H1 (cell line): ENCODE measurements at regions not wholly inside any gene's neighbourhood (a gene's known extent, or its start where the extent isn't known, plus 50 kb on each side); places are given as distances from the start of the nearest gene placed in this dataset.

Source experiments
- CTCF ChIA-PET: fragments of 300-600 bp; sonication (Branson Sonifier 250); formaldehyde crosslinking; loops from one replicate; lab custom pipeline; 2021; ENCODE audit not compliant: partially characterized antibody; lab: Charles Lee
- POLR2A ChIA-PET: fragments of 300-600 bp; sonication (Branson Sonifier 250); formaldehyde crosslinking; loops from one replicate; lab custom pipeline; 2021; ENCODE audit warnings: inconsistent platforms; ENCODE audit not compliant: partially characterized antibody; lab: Charles Lee
- DNase-seq, 2 experiments: peaks; one replicate each; pipeline versions ENCODE4 v3.0.0 to v3.0.0-alpha.2; 2010 to 2022; ENCODE audit warnings: low spot score in 2 of 2, low read depth in 1 of 2, mixed read lengths in 1 of 2
- FAIRE-seq: peaks from 2 replicates; lab custom pipeline; 2011; peaks lifted over from hg19 to GRCh38; lab: Jason Lieb, UNC
- H2AFZ ChIP-seq: 2 replicates; pipeline ENCODE4 v1.8.1; 2012; ENCODE audit warnings: low read length, inconsistent platforms
- H2AK5ac ChIP-seq: 2 replicates; pipeline ENCODE4 v1.6.1; 2013; ENCODE audit warnings: low read depth, low read length
- H2BK120ac ChIP-seq: replicated peaks from 2 replicates; pipeline ENCODE3; 2013; ENCODE audit warnings: low read depth, low read length, inconsistent platforms
- H2BK12ac ChIP-seq: 2 replicates; pipeline ENCODE4 v1.6.1; 2013; ENCODE audit warnings: low read depth, low read length
- H2BK15ac ChIP-seq: 2 replicates; pipeline ENCODE4 v1.6.1; 2013; ENCODE audit warnings: low read length
- H2BK20ac ChIP-seq: 2 replicates; pipeline ENCODE4 v1.6.1; 2013; ENCODE audit warnings: low read length
- H2BK5ac ChIP-seq: 2 replicates; pipeline ENCODE4 v1.6.1; 2013; ENCODE audit warnings: low read depth, low read length
- H3K14ac ChIP-seq: 2 replicates; pipeline ENCODE4 v1.6.1; 2013; ENCODE audit warnings: inconsistent platforms; ENCODE audit not compliant: insufficient read length
- H3K18ac ChIP-seq: 2 replicates; pipeline ENCODE4 v1.6.1; 2013; ENCODE audit warnings: low read length; ENCODE audit errors: extremely low read depth
- H3K23ac ChIP-seq: 2 replicates; pipeline ENCODE4 v1.6.1; 2013; ENCODE audit warnings: inconsistent platforms; ENCODE audit not compliant: insufficient read length
- H3K23me2 ChIP-seq: 2 replicates; pipeline ENCODE4 v1.6.1; 2013; ENCODE audit warnings: low read depth, low read length
- H3K27ac ChIP-seq: 2 replicates; pipeline ENCODE4 v1.6.1; 2011; ENCODE audit warnings: low read depth, low read length, inconsistent platforms
- H3K27me3 ChIP-seq, 4 experiments: replicated peaks in 1 of 4; 1 replicate in 1 of 4; 2 replicates in 3 of 4; pipeline versions ENCODE4 v1.6.1 to v1.8.1; 2011 to 2013; ENCODE audit warnings: low read length in 3 of 4, mild to moderate bottlenecking in 3 of 4, inconsistent platforms in 2 of 4, mixed read lengths in 2 of 4, moderate library complexity in 1 of 4; ENCODE audit not compliant: control insufficient read depth in 3 of 4, insufficient read depth in 3 of 4; ENCODE audit errors: extremely low read depth in 1 of 4
- H3K36me3 ChIP-seq, 4 experiments: 2 replicates each; pipeline versions ENCODE4 v1.6.1 to v1.8.1; 2011 to 2013; ENCODE audit warnings: mild to moderate bottlenecking in 4 of 4, low read length in 3 of 4, moderate library complexity in 2 of 4, control low read depth in 1 of 4, inconsistent platforms in 1 of 4; ENCODE audit not compliant: insufficient read depth in 4 of 4, control insufficient read depth in 2 of 4
- H3K4ac ChIP-seq: replicated peaks from 2 replicates; pipeline ENCODE3; 2013; ENCODE audit warnings: low read length, low read depth, mixed read lengths, inconsistent platforms; ENCODE audit not compliant: insufficient read length
- H3K4me1 ChIP-seq, 4 experiments: replicated peaks in 1 of 4; 1 replicate in 1 of 4; 2 replicates in 3 of 4; pipeline versions ENCODE4 v1.6.1 to v1.8.1; 2011 to 2013; ENCODE audit warnings: low read length in 3 of 4, inconsistent platforms in 2 of 4, mixed read lengths in 1 of 4; ENCODE audit not compliant: insufficient read depth in 4 of 4, control insufficient read depth in 3 of 4
- H3K4me2 ChIP-seq, 2 experiments: 2 replicates each; pipeline versions ENCODE4 v1.6.1 to v1.8.1; 2011 to 2013; ENCODE audit warnings: low read depth in 2 of 2, low read length in 2 of 2, control low read depth in 1 of 2, inconsistent platforms in 1 of 2, mild to moderate bottlenecking in 1 of 2; ENCODE audit not compliant: insufficient read depth in 1 of 2
- H3K4me3 ChIP-seq, 4 experiments: fragments of 200-600, 300-600 bp in 1 of 4; sonication (generic), shearing (Covaris generic), sonication (Bioruptor Twin) in 1 of 4; 2 replicates each; pipeline versions ENCODE4 v1.5.1 to v1.8.1; 2011 to 2016; ENCODE audit warnings: low read length in 4 of 4, low read depth in 3 of 4, control low read depth in 2 of 4, inconsistent platforms in 2 of 4, mild to moderate bottlenecking in 2 of 4, mixed read lengths in 1 of 4, moderate library complexity in 1 of 4; ENCODE audit not compliant: insufficient read depth in 2 of 4; ENCODE audit errors: extremely low read depth in 1 of 4
- H3K56ac ChIP-seq: replicated peaks from 2 replicates; pipeline ENCODE3; 2013; ENCODE audit warnings: low read depth, mild to moderate bottlenecking, mixed read lengths, low read length, inconsistent platforms; ENCODE audit not compliant: insufficient read length
- H3K79me1 ChIP-seq: 2 replicates; pipeline ENCODE4 v1.6.1; 2013; ENCODE audit warnings: low read depth, low read length, control low read depth
- H3K79me2 ChIP-seq, 2 experiments: 2 replicates each; pipeline versions ENCODE4 v1.6.1 to v1.8.1; 2012 to 2013; ENCODE audit warnings: low read length in 2 of 2, mild to moderate bottlenecking in 2 of 2, inconsistent platforms in 1 of 2; ENCODE audit not compliant: insufficient read depth in 2 of 2, control insufficient read depth in 1 of 2
- H3K9ac ChIP-seq, 4 experiments: replicated peaks in 1 of 4; 1 replicate in 1 of 4; 2 replicates in 3 of 4; pipeline versions ENCODE4 v1.6.1 to v1.8.1; 2011 to 2013; ENCODE audit warnings: low read depth in 3 of 4, low read length in 3 of 4, control low read depth in 2 of 4, mild to moderate bottlenecking in 2 of 4, moderate library complexity in 2 of 4, inconsistent platforms in 1 of 4; ENCODE audit errors: extremely low read depth in 1 of 4
- H3K9me3 ChIP-seq, 2 experiments: 2 replicates each; pipeline versions ENCODE4 v1.6.1 to v1.8.1; 2012 to 2013; ENCODE audit warnings: mild to moderate bottlenecking in 2 of 2, moderate library complexity in 2 of 2, control low read depth in 1 of 2, inconsistent platforms in 1 of 2, low read depth in 1 of 2, low read length in 1 of 2, mixed read lengths in 1 of 2; ENCODE audit not compliant: insufficient read depth in 2 of 2
- H4K20me1 ChIP-seq, 2 experiments: replicated peaks in 1 of 2; 2 replicates each; pipeline versions ENCODE3 to v1.8.1; 2011 to 2013; ENCODE audit warnings: inconsistent platforms in 2 of 2, low read length in 2 of 2, mild to moderate bottlenecking in 1 of 2; ENCODE audit not compliant: insufficient read depth in 2 of 2, control insufficient read depth in 1 of 2
- H4K5ac ChIP-seq: 2 replicates; pipeline ENCODE4 v1.6.1; 2013; ENCODE audit warnings: low read length, low read depth, mixed read lengths, inconsistent platforms; ENCODE audit not compliant: insufficient read length
- H4K8ac ChIP-seq: 2 replicates; pipeline ENCODE4 v1.8.0; 2013; ENCODE audit warnings: mild to moderate bottlenecking, moderate library complexity, low read length, inconsistent platforms; ENCODE audit not compliant: insufficient read depth; ENCODE audit errors: extremely low read depth
- H4K91ac ChIP-seq: replicated peaks from 2 replicates; pipeline ENCODE3; 2013; ENCODE audit warnings: low read length, mixed read lengths, inconsistent platforms; ENCODE audit not compliant: insufficient read length
- ASH2L ChIP-seq: fragments of 200-600, 300-600 bp; sonication (generic); IDR thresholded peaks from one replicate; pipeline ENCODE4 v1.7.1; 2017; ENCODE audit warnings: low read length
- CHD1 ChIP-seq: IDR thresholded peaks from 2 replicates; pipeline ENCODE4 v1.6.1; 2012; ENCODE audit warnings: low read depth, low read length, improper control_type of control experiment
- HDAC6 ChIP-seq: IDR thresholded peaks from one replicate; pipeline ENCODE4 v1.7.1; 2012; ENCODE audit warnings: low read depth, mild to moderate bottlenecking, inconsistent platforms, low read length, moderate library complexity
- JUND ChIP-seq: IDR thresholded peaks from 2 replicates; pipeline ENCODE4 v1.6.1; 2011; ENCODE audit warnings: mild to moderate bottlenecking, improper control_type of control experiment, low read length
- PHF8 ChIP-seq: fragments of 200-600 bp; sonication (generic); conservative IDR thresholded peaks from 2 replicates; pipeline ENCODE4 v1.7.1; 2012; ENCODE audit warnings: low read depth, mild to moderate bottlenecking, inconsistent platforms, low read length, moderate library complexity
- POU5F1 ChIP-seq: IDR thresholded peaks from 2 replicates; pipeline ENCODE4 v1.6.1; 2011; ENCODE audit warnings: low read depth, mild to moderate bottlenecking, low read length, moderate library complexity
- RFX5 ChIP-seq: IDR thresholded peaks from 2 replicates; pipeline ENCODE4 v1.6.1; 2011; ENCODE audit warnings: low read depth, low read length, improper control_type of control experiment, borderline replicate concordance
- RNF2 ChIP-seq: fragments of 200-900, 300-1000 bp; sonication (generic); IDR thresholded peaks from 2 replicates; pipeline ENCODE4 v1.7.1; 2016; ENCODE audit warnings: borderline replicate concordance, low read depth, mild to moderate bottlenecking, antibody characterized with exemption, low read length; ENCODE audit not compliant: poor library complexity, severe bottlenecking; ENCODE audit errors: missing control alignments
- SP2 ChIP-seq: IDR thresholded peaks from 2 replicates; pipeline ENCODE4 v1.6.1; 2012; ENCODE audit warnings: mild to moderate bottlenecking, low read length, inconsistent platforms
- TAF7 ChIP-seq: optimal IDR thresholded peaks from 2 replicates; pipeline ENCODE3; 2011; ENCODE audit warnings: low read depth, mild to moderate bottlenecking, inconsistent platforms, low read length, moderate library complexity, borderline replicate concordance
- ZNF274 ChIP-seq: IDR thresholded peaks from 2 replicates; pipeline ENCODE4 v1.7.0; 2012; ENCODE audit warnings: low read length, borderline replicate concordance; ENCODE audit errors: extremely low read depth
- WGBS, 2 experiments: shearing (Covaris generic) in 1 of 2; methylation state at CpG; one replicate each; pipeline versions ENCODE4 v1.1.6 to v1.1.7; 2013 to 2015; ENCODE audit warnings: low lambda C conversion rate in 2 of 2, mixed read lengths in 2 of 2, inconsistent platforms in 1 of 2, low coverage in 1 of 2, missing lambda C conversion rate in 1 of 2; ENCODE audit not compliant: insufficient replicate concordance in 2 of 2, insufficient coverage in 1 of 2, insufficient read length in 1 of 2; ENCODE audit errors: extremely low coverage in 1 of 2, missing lambda C conversion rate in 1 of 2; 5-methylcytosine and 5-hydroxymethylcytosine counted together

DNA sequence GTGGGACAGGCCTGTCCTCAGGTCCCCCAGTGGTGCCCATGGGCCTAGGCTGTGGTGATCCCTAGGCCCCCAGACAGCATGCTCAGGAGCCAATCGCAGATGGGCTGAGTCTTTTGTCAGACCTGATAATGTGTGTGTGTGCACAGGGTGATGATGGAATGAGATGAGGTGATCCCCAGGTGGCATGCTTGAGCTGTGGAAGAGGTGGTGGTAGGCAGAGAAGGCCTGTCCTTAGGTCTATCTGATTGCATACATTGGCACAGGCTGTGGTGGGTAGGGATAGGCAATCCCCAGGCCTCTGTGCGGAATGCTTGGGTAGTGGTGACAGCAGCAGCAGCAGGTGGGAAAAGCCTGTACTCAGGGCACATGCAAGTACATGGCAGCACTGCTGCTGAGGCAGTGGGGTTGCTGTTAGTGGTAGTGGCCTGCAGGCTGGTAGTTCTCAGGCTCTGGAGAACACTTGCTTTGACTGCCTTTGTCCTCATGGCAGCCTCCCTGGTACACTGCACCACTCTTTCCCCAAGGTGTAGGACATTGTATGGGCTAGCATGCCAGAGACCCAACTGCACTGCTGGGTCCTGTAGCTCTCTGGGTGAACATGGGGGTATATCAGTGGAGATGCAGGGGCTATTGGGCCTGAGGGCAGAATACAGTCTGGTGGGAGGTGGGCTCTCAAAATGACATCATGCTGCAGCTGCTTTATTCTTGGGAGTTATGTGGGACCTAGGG is 260.9 kb upstream of the PLPP4 start:
- no peak overlapping the region for H3K27ac ChIP-seq
- no peak overlapping the region for H4K91ac ChIP-seq
- no peaks in the 10 kb centered on the region for H3K36me3 ChIP-seq
- H3K79me1 ChIP-seq, result no peaks in the 10 kb centered on the region
- no peak overlapping the region for H3K23ac ChIP-seq
- no peak overlapping the region for H3K9ac ChIP-seq
- no peak overlapping the region for H2BK15ac ChIP-seq
- H2AK5ac ChIP-seq, result no peak overlapping the region
- no peak overlapping the region for H3K4ac ChIP-seq
- H3K4me1 ChIP-seq, result no peaks in the 10 kb centered on the region
- H4K5ac ChIP-seq, result no peak overlapping the region
- no peak for FAIRE-seq
- H3K14ac ChIP-seq, result no peak overlapping the region
- peaks cover 16% of the 10 kb centered on the region in 2 experiments for H3K9me3 ChIP-seq
- H2BK5ac ChIP-seq, result no peak overlapping the region
- H2BK120ac ChIP-seq, result no peak overlapping the region
- ChIA-PET CTCF (interaction anchor here (0.9 to 1.1 kb wide), 3 partner anchors 11 to 189 kb away, joined by 3 to 5 read pairs (median 3); no protein-coding TSS in a partner anchor), POLR2A (no interaction called here)
- no peaks in the 10 kb centered on the region for H3K27me3 ChIP-seq
- H3K79me2 ChIP-seq, result no peaks in the 10 kb centered on the region
- no peak overlapping the region for H3K56ac ChIP-seq
- 100% methylated on average over 2 of the region's 2 CpGs; no CpG with 5 or more reads in 1 of the 2 experiments for WGBS, 2 experiments
- H2BK20ac ChIP-seq, result no peak overlapping the region
- no peaks in the 10 kb centered on the region for H4K20me1 ChIP-seq
- no peak overlapping the region for H2BK12ac ChIP-seq
- no peak overlapping the region for H3K18ac ChIP-seq
- H2AFZ ChIP-seq, result no peak overlapping the region
- DNase-seq, result no peak
- no peak overlapping the region for H4K8ac ChIP-seq
- H3K23me2 ChIP-seq, result no peaks in the 10 kb centered on the region
- H3K4me3 ChIP-seq, result no peak overlapping the region
- no peak overlapping the region for H3K4me2 ChIP-seq
- no peak for TF ChIP-seq HDAC6
- TF ChIP-seq TAF7, result no peak
- no peak for TF ChIP-seq RNF2
- no peak for TF ChIP-seq PHF8
- no peak for TF ChIP-seq POU5F1
- TF ChIP-seq ZNF274, result no peak
- no peak for TF ChIP-seq CHD1
- TF ChIP-seq RFX5, result no peak
- TF ChIP-seq SP2, result no peak
- no peak for TF ChIP-seq ASH2L
- no peak for TF ChIP-seq JUND
